GM12878 (cell line): ENCODE measurements at regions not wholly inside any gene's neighbourhood (a gene's known extent, or its start where the extent isn't known, plus 50 kb on each side); places are given as distances from the start of the nearest gene placed in this dataset.

Experiments
- ATAC-seq: fragments of 200-7000 bp; cut with Tn5 transposase; 3 replicates; pipeline ENCODE4 v1.9.1; 2020; ENCODE audit warnings: mild to moderate bottlenecking, moderate library complexity
- BruUV-seq: library from RNA; stranded (reverse); fragments of 400-500 nt; replicated peaks from 2 replicates; lab custom pipeline; 2021; lab: Mats Ljungman, UMichigan
- CTCF ChIA-PET: fragments of 300-600 bp; sonication (Branson Sonifier 250); formaldehyde crosslinking; extraction: SDS; loops from one replicate; lab custom pipeline; 2021; ENCODE audit warnings: inconsistent platforms; lab: Yijun Ruan, JAX
- POLR2A ChIA-PET: fragments of 350-600 bp; formaldehyde crosslinking; extraction: SDS; loops from one replicate; lab custom pipeline; 2021; ENCODE audit warnings: inconsistent platforms; lab: Charles Lee
- RAD21 ChIA-PET: fragments of 300-600 bp; sonication (Branson Sonifier 250); formaldehyde crosslinking; loops from one replicate; lab custom pipeline; 2023; ENCODE audit warnings: antibody characterized with exemption; ENCODE audit not compliant: unreplicated experiment; lab: Charles Lee
- SMC1A ChIA-PET: fragments of 300-600 bp; sonication (Branson Sonifier 250); formaldehyde crosslinking; loops from one replicate; lab custom pipeline; 2023; ENCODE audit not compliant: unreplicated experiment, uncharacterized antibody; lab: Charles Lee
- DNase-seq: peaks from one replicate; pipeline ENCODE4 v3.0.0-alpha.2; 2011; ENCODE audit warnings: low read depth, low spot score
- FAIRE-seq: peaks from 3 replicates; lab custom pipeline; 2011; peaks lifted over from hg19 to GRCh38; lab: Jason Lieb, UNC
- H2AFZ ChIP-seq: 2 replicates; pipeline ENCODE4 v1.6.0; 2011; ENCODE audit warnings: low read depth, low read length, control low read depth; ENCODE audit not compliant: control insufficient read depth
- H3K27ac ChIP-seq: 2 replicates; pipeline ENCODE4 v1.5.1; 2011; ENCODE audit warnings: control low read depth; ENCODE audit not compliant: control insufficient read depth, insufficient read depth
- H3K27me3 ChIP-seq, 2 experiments: replicated peaks in 1 of 2; 2 replicates each; pipeline versions ENCODE4 v1.6.0 to v1.6.1; 2011; ENCODE audit warnings: low read length in 1 of 2; ENCODE audit not compliant: control insufficient read depth in 2 of 2, insufficient read depth in 2 of 2
- H3K36me3 ChIP-seq, 2 experiments: 2 replicates each; pipeline ENCODE4 v1.5.1; 2011; ENCODE audit warnings: low read length in 1 of 2; ENCODE audit not compliant: control insufficient read depth in 2 of 2, insufficient read depth in 2 of 2
- H3K4me1 ChIP-seq: 2 replicates; pipeline ENCODE4 v1.6.1; 2011; ENCODE audit warnings: mild to moderate bottlenecking, low read length, moderate library complexity, mixed read lengths; ENCODE audit not compliant: control insufficient read depth, insufficient read depth
- H3K4me2 ChIP-seq: 2 replicates; pipeline ENCODE4 v1.6.0; 2011; ENCODE audit warnings: control low read depth; ENCODE audit not compliant: control insufficient read depth, insufficient read depth
- H3K4me3 ChIP-seq: fragments of 200-600 bp; sonication (generic); 2 replicates; pipeline ENCODE4 v1.5.1; 2016
- H3K79me2 ChIP-seq: 2 replicates; pipeline ENCODE4 v1.6.0; 2011; ENCODE audit warnings: low read length; ENCODE audit not compliant: control insufficient read depth, insufficient read depth
- H3K9ac ChIP-seq: 2 replicates; pipeline ENCODE4 v1.8.0; 2011; ENCODE audit warnings: low read length, control low read depth, mixed read lengths; ENCODE audit not compliant: control insufficient read depth, insufficient read depth
- H3K9me3 ChIP-seq: replicated peaks from 3 replicates; pipeline ENCODE4 v1.5.1; 2011; ENCODE audit warnings: mild to moderate bottlenecking, low read length; ENCODE audit not compliant: control insufficient read depth, insufficient read depth
- H4K20me1 ChIP-seq: 2 replicates; pipeline ENCODE4 v1.6.0; 2011; ENCODE audit not compliant: control insufficient read depth, insufficient read depth
- BHLHE40 ChIP-seq, 2 experiments: fragments of 450-650 bp in 1 of 2; IDR thresholded peaks; 2 replicates each; pipeline ENCODE4 v1.6.1; 2011 to 2017; ENCODE audit warnings: low read depth in 2 of 2, borderline replicate concordance in 1 of 2, improper control_type of control experiment in 1 of 2, low read length in 1 of 2, mild to moderate bottlenecking in 1 of 2
- EP300 ChIP-seq, 2 experiments: fragments of 150-350 bp in 1 of 2; IDR thresholded peaks; 2 replicates each; pipeline ENCODE4 v1.6.1; 2011 to 2012; ENCODE audit warnings: low read depth in 2 of 2, low read length in 2 of 2, borderline replicate concordance in 1 of 2, improper control_type of control experiment in 1 of 2, inconsistent platforms in 1 of 2; ENCODE audit not compliant: control insufficient read depth in 1 of 2
- KLF5 ChIP-seq: fragments of 450-650 bp; IDR thresholded peaks from 2 replicates; pipeline ENCODE4 v1.6.1; 2014; ENCODE audit warnings: mild to moderate bottlenecking; ENCODE audit not compliant: partially characterized antibody
- NBN ChIP-seq: fragments of 450-650 bp; IDR thresholded peaks from 2 replicates; pipeline ENCODE4 v1.6.1; 2016
- NFXL1 ChIP-seq: fragments of 450-650 bp; IDR thresholded peaks from 2 replicates; pipeline ENCODE4 v1.6.1; 2017; ENCODE audit warnings: antibody characterized with exemption, mild to moderate bottlenecking, borderline replicate concordance
- TCF3 ChIP-seq: IDR thresholded peaks from 2 replicates; pipeline ENCODE4 v1.6.1; 2012; ENCODE audit warnings: low read depth, mild to moderate bottlenecking, low read length, borderline replicate concordance; ENCODE audit not compliant: insufficient read depth
- ZNF24 ChIP-seq: fragments of 450-650 bp; IDR thresholded peaks from 2 replicates; pipeline ENCODE4 v1.6.1; 2017; ENCODE audit warnings: antibody characterized with exemption, mild to moderate bottlenecking
- WGBS: methylation state at CpG from one replicate; pipeline ENCODE4 v1.1.6; 2016; ENCODE audit warnings: low lambda C conversion rate; ENCODE audit not compliant: insufficient replicate concordance, insufficient coverage; ENCODE audit errors: missing lambda C conversion rate; 5-methylcytosine and 5-hydroxymethylcytosine counted together
- in situ Hi-C: fragments of 300-500 bp; cut with MboI; formaldehyde crosslinking; loops from 9 replicates; pipeline ENCODE4 v1.14.3; 2018; ENCODE audit warnings: mixed read lengths
- intact Hi-C: fragments of 100-400 bp; cut with micrococcal nuclease; formaldehyde crosslinking; loops from one replicate; pipeline ENCODE4 v1.14.2; 2022; ENCODE audit not compliant: unreplicated experiment

- H3K36me3 ChIP-seq, result no peaks in the 10 kb centered on the region
- RAD21 ChIA-PET, result no interaction called here
- no peaks in the 10 kb centered on the region for H3K27me3 ChIP-seq
- no peak overlapping the region for H3K27ac ChIP-seq
- CTCF ChIA-PET, result no interaction called here
- no peaks in the 10 kb centered on the region for H3K79me2 ChIP-seq
- no peak overlapping the region for H3K4me2 ChIP-seq
- intact Hi-C loops (no loop called here), in situ Hi-C loops (no loop called here)
- no TSS peak for BruUV-seq
- no peak overlapping the region for H2AFZ ChIP-seq
- no peak overlapping the region for H3K4me3 ChIP-seq
- no peak for DNase-seq
- no peak; the same call in 2 of the 3 replicates for ATAC-seq
- TF ChIP-seq TCF3 (no peak), NBN (no peak), BHLHE40 (IDR thresholded peaks at IDR 0.05; ENCODE audit: borderline replicate concordance in 1 of 2, low read depth in 2 of 2, low read length in 1 of 2) (peak in 1 of 2 experiments; percentile 6; a peak in 1 of 4 replicates)
- H3K4me1 ChIP-seq, result peaks cover 12% of the 10 kb centered on the region
- POLR2A ChIA-PET, result no interaction called here
- H4K20me1 ChIP-seq, result no peaks in the 10 kb centered on the region
- FAIRE-seq, result no peak
- no peak overlapping the region for H3K9ac ChIP-seq
- SMC1A ChIA-PET, result no interaction called here
- 0% methylated on average over 4 of the region's 4 CpGs for WGBS
- H3K9me3 ChIP-seq, result no peaks in the 10 kb centered on the region
These were observed 254.1 kb downstream of the LOXHD1 start for GRCh38 chr18:46402945-46403344.

GRCh38 chr18:46405832-46406538 lies 251.0 kb downstream of the LOXHD1 start:
- no peak overlapping the region for H3K9ac ChIP-seq
- in situ Hi-C loops, result no loop called here
- ChIA-PET RAD21 (no interaction called here), SMC1A (no interaction called here), CTCF (no interaction called here), POLR2A (no interaction called here)
- H4K20me1 ChIP-seq, result no peaks in the 10 kb centered on the region
- WGBS, result 34% methylated on average over 9 of the region's 9 CpGs
- FAIRE-seq, result no peak
- no peak overlapping the region for H3K27ac ChIP-seq
- no TSS peak for BruUV-seq
- no peak for DNase-seq
- no peak overlapping the region for H2AFZ ChIP-seq
- H3K27me3 ChIP-seq, result no peaks in the 10 kb centered on the region
- no peaks in the 10 kb centered on the region for H3K36me3 ChIP-seq
- no peaks in the 10 kb centered on the region for H3K9me3 ChIP-seq
- H3K4me2 ChIP-seq, result no peak overlapping the region
- intact Hi-C loops, result no loop called here
- H3K79me2 ChIP-seq, result no peaks in the 10 kb centered on the region
- H3K4me1 ChIP-seq, result peaks cover 6% of the 10 kb centered on the region
- no peak for ATAC-seq
- no peak overlapping the region for H3K4me3 ChIP-seq
- no peak for TF ChIP-seq TCF3
- no peak for TF ChIP-seq ZNF24
- no peak for TF ChIP-seq KLF5
- no peak for TF ChIP-seq EP300 (IDR thresholded peaks at IDR 0.05; ENCODE audit: borderline replicate concordance in 1 of 2, control insufficient read depth in 1 of 2, low read depth in 2 of 2, low read length in 2 of 2)
- TF ChIP-seq NFXL1, result no peak
